Epithelial cell of esophagus (primary cell): ENCODE measurements at regions not wholly inside any gene's neighbourhood (a gene's known extent, or its start where the extent isn't known, plus 50 kb on each side); places are given as distances from the start of the nearest gene placed in this dataset.

Source experiments
- DNase-seq: peaks from one replicate; pipeline ENCODE4 v3.0.0; 2010; ENCODE audit warnings: low read depth
- H3K4me3 ChIP-seq: 2 replicates; pipeline ENCODE4 v1.5.1; 2011; ENCODE audit warnings: mild to moderate bottlenecking, low read length, control low read depth
- TF ChIP-seq, protein P1 (sequence below): IDR thresholded peaks from 2 replicates; pipeline ENCODE4 v1.5.1; 2011; ENCODE audit warnings: low read depth, mild to moderate bottlenecking, low read length, control low read depth, inconsistent platforms; ENCODE audit not compliant: insufficient read depth; ENCODE audit errors: missing control alignments

DNA sequence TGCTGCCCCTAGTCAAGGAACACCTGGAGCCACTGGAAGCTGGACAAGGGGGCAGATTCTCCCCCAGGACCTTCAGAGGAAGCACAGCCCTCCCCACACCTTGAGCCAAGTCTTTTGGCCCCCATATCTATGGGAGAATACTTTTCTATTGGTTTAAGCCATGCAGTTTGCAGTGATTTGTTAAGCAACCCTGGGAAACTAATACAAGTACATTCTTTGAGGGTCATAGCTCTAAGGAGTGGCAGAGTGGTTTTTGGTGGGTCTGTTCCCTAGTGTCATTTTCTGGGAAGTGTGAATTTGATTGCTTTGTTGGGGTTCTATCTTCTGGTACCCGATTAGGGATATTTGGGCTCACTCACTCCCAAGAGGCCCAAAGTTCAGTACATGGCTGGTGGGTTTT lies 50.8 kb upstream of the PTCSC3 start:
- no peak overlapping the region for H3K4me3 ChIP-seq
- TF ChIP-seq, protein P1, sequence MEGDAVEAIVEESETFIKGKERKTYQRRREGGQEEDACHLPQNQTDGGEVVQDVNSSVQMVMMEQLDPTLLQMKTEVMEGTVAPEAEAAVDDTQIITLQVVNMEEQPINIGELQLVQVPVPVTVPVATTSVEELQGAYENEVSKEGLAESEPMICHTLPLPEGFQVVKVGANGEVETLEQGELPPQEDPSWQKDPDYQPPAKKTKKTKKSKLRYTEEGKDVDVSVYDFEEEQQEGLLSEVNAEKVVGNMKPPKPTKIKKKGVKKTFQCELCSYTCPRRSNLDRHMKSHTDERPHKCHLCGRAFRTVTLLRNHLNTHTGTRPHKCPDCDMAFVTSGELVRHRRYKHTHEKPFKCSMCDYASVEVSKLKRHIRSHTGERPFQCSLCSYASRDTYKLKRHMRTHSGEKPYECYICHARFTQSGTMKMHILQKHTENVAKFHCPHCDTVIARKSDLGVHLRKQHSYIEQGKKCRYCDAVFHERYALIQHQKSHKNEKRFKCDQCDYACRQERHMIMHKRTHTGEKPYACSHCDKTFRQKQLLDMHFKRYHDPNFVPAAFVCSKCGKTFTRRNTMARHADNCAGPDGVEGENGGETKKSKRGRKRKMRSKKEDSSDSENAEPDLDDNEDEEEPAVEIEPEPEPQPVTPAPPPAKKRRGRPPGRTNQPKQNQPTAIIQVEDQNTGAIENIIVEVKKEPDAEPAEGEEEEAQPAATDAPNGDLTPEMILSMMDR: no peak
- DNase-seq: no peak
